SU-DHL-6 (cell line): ENCODE measurements at regions not wholly inside any gene's neighbourhood (a gene's known extent, or its start where the extent isn't known, plus 50 kb on each side); places are given as distances from the start of the nearest gene placed in this dataset.

Experiments used
- EZH2phosphoT487 ChIP-seq: fragments of 200-600 bp; sonication (generic), shearing (Covaris generic); conservative IDR thresholded peaks from 2 replicates; pipeline ENCODE4 v1.6.1; 2018; ENCODE audit warnings: mild to moderate bottlenecking, antibody characterized with exemption, low read length, moderate library complexity, mixed read lengths
- TF ChIP-seq, protein P1 (sequence below): fragments of 200-600 bp; sonication (generic); IDR thresholded peaks from one replicate; pipeline ENCODE4 v1.5.1; 2017; ENCODE audit warnings: antibody characterized with exemption, mild to moderate bottlenecking, low read length, moderate library complexity; ENCODE audit not compliant: insufficient read depth, poor library complexity, severe bottlenecking

DNA sequence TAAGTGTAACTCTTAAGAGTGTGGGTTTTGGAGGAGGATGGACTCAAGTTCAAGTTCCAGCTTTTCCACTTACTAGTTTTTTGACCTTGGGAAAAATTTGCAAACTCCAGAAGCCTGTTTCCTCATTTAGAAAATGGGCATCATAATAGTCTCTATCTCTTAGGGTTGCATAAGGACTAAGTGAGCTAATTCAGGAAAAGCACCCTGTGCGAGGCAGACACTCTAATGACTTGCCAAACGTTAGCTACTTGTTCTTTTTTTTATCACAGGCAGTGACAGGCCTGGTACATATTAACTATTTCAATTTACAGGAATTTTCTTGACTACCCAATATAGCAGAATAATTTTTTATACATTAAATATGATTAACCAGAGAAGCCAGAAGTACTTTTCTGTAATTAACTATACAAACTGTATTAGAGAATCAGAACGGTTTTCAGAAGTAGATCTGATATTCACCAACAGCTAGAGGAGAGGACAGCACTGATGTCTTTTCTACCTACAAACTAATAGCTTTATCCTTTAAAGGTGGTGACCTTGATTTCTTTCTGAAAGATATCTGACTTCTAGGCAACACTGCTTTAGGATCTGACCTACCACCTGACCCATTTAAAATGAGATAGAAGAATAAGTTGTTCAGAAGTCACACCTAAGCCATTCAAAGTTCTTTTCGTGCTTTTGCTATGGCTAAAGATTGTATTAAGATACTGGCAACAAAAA is 139.6 kb upstream of the HAND2 start:
- TF ChIP-seq, protein P1, sequence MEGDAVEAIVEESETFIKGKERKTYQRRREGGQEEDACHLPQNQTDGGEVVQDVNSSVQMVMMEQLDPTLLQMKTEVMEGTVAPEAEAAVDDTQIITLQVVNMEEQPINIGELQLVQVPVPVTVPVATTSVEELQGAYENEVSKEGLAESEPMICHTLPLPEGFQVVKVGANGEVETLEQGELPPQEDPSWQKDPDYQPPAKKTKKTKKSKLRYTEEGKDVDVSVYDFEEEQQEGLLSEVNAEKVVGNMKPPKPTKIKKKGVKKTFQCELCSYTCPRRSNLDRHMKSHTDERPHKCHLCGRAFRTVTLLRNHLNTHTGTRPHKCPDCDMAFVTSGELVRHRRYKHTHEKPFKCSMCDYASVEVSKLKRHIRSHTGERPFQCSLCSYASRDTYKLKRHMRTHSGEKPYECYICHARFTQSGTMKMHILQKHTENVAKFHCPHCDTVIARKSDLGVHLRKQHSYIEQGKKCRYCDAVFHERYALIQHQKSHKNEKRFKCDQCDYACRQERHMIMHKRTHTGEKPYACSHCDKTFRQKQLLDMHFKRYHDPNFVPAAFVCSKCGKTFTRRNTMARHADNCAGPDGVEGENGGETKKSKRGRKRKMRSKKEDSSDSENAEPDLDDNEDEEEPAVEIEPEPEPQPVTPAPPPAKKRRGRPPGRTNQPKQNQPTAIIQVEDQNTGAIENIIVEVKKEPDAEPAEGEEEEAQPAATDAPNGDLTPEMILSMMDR = no peak
- no peak for TF ChIP-seq EZH2phosphoT487
